H1 (cell line): ENCODE measurements at regions not wholly inside any gene's neighbourhood (a gene's known extent, or its start where the extent isn't known, plus 50 kb on each side); places are given as distances from the start of the nearest gene placed in this dataset.

Experiments
- CTCF ChIA-PET: fragments of 300-600 bp; sonication (Branson Sonifier 250); formaldehyde crosslinking; loops from one replicate; lab custom pipeline; 2021; ENCODE audit not compliant: partially characterized antibody; lab: Charles Lee
- POLR2A ChIA-PET: fragments of 300-600 bp; sonication (Branson Sonifier 250); formaldehyde crosslinking; loops from one replicate; lab custom pipeline; 2021; ENCODE audit warnings: inconsistent platforms; ENCODE audit not compliant: partially characterized antibody; lab: Charles Lee
- DNase-seq, 2 experiments: peaks; one replicate each; pipeline versions ENCODE4 v3.0.0 to v3.0.0-alpha.2; 2010 to 2022; ENCODE audit warnings: low spot score in 2 of 2, low read depth in 1 of 2, mixed read lengths in 1 of 2
- FAIRE-seq: peaks from 2 replicates; lab custom pipeline; 2011; peaks lifted over from hg19 to GRCh38; lab: Jason Lieb, UNC
- H2AFZ ChIP-seq: 2 replicates; pipeline ENCODE4 v1.8.1; 2012; ENCODE audit warnings: low read length, inconsistent platforms
- H2AK5ac ChIP-seq: 2 replicates; pipeline ENCODE4 v1.6.1; 2013; ENCODE audit warnings: low read depth, low read length
- H2BK120ac ChIP-seq: replicated peaks from 2 replicates; pipeline ENCODE3; 2013; ENCODE audit warnings: low read depth, low read length, inconsistent platforms
- H2BK12ac ChIP-seq: 2 replicates; pipeline ENCODE4 v1.6.1; 2013; ENCODE audit warnings: low read depth, low read length
- H2BK15ac ChIP-seq: 2 replicates; pipeline ENCODE4 v1.6.1; 2013; ENCODE audit warnings: low read length
- H2BK20ac ChIP-seq: 2 replicates; pipeline ENCODE4 v1.6.1; 2013; ENCODE audit warnings: low read length
- H2BK5ac ChIP-seq: 2 replicates; pipeline ENCODE4 v1.6.1; 2013; ENCODE audit warnings: low read depth, low read length
- H3K14ac ChIP-seq: 2 replicates; pipeline ENCODE4 v1.6.1; 2013; ENCODE audit warnings: inconsistent platforms; ENCODE audit not compliant: insufficient read length
- H3K18ac ChIP-seq: 2 replicates; pipeline ENCODE4 v1.6.1; 2013; ENCODE audit warnings: low read length; ENCODE audit errors: extremely low read depth
- H3K23ac ChIP-seq: 2 replicates; pipeline ENCODE4 v1.6.1; 2013; ENCODE audit warnings: inconsistent platforms; ENCODE audit not compliant: insufficient read length
- H3K23me2 ChIP-seq: 2 replicates; pipeline ENCODE4 v1.6.1; 2013; ENCODE audit warnings: low read depth, low read length
- H3K27ac ChIP-seq: 2 replicates; pipeline ENCODE4 v1.6.1; 2011; ENCODE audit warnings: low read depth, low read length, inconsistent platforms
- H3K27me3 ChIP-seq, 4 experiments: replicated peaks in 1 of 4; 1 replicate in 1 of 4; 2 replicates in 3 of 4; pipeline versions ENCODE4 v1.6.1 to v1.8.1; 2011 to 2013; ENCODE audit warnings: low read length in 3 of 4, mild to moderate bottlenecking in 3 of 4, inconsistent platforms in 2 of 4, mixed read lengths in 2 of 4, moderate library complexity in 1 of 4; ENCODE audit not compliant: control insufficient read depth in 3 of 4, insufficient read depth in 3 of 4; ENCODE audit errors: extremely low read depth in 1 of 4
- H3K36me3 ChIP-seq, 4 experiments: 2 replicates each; pipeline versions ENCODE4 v1.6.1 to v1.8.1; 2011 to 2013; ENCODE audit warnings: mild to moderate bottlenecking in 4 of 4, low read length in 3 of 4, moderate library complexity in 2 of 4, control low read depth in 1 of 4, inconsistent platforms in 1 of 4; ENCODE audit not compliant: insufficient read depth in 4 of 4, control insufficient read depth in 2 of 4
- H3K4ac ChIP-seq: replicated peaks from 2 replicates; pipeline ENCODE3; 2013; ENCODE audit warnings: low read length, low read depth, mixed read lengths, inconsistent platforms; ENCODE audit not compliant: insufficient read length
- H3K4me1 ChIP-seq, 4 experiments: replicated peaks in 1 of 4; 1 replicate in 1 of 4; 2 replicates in 3 of 4; pipeline versions ENCODE4 v1.6.1 to v1.8.1; 2011 to 2013; ENCODE audit warnings: low read length in 3 of 4, inconsistent platforms in 2 of 4, mixed read lengths in 1 of 4; ENCODE audit not compliant: insufficient read depth in 4 of 4, control insufficient read depth in 3 of 4
- H3K4me2 ChIP-seq, 2 experiments: 2 replicates each; pipeline versions ENCODE4 v1.6.1 to v1.8.1; 2011 to 2013; ENCODE audit warnings: low read depth in 2 of 2, low read length in 2 of 2, control low read depth in 1 of 2, inconsistent platforms in 1 of 2, mild to moderate bottlenecking in 1 of 2; ENCODE audit not compliant: insufficient read depth in 1 of 2
- H3K4me3 ChIP-seq, 4 experiments: fragments of 200-600, 300-600 bp in 1 of 4; sonication (generic), shearing (Covaris generic), sonication (Bioruptor Twin) in 1 of 4; 2 replicates each; pipeline versions ENCODE4 v1.5.1 to v1.8.1; 2011 to 2016; ENCODE audit warnings: low read length in 4 of 4, low read depth in 3 of 4, control low read depth in 2 of 4, inconsistent platforms in 2 of 4, mild to moderate bottlenecking in 2 of 4, mixed read lengths in 1 of 4, moderate library complexity in 1 of 4; ENCODE audit not compliant: insufficient read depth in 2 of 4; ENCODE audit errors: extremely low read depth in 1 of 4
- H3K56ac ChIP-seq: replicated peaks from 2 replicates; pipeline ENCODE3; 2013; ENCODE audit warnings: low read depth, mild to moderate bottlenecking, mixed read lengths, low read length, inconsistent platforms; ENCODE audit not compliant: insufficient read length
- H3K79me1 ChIP-seq: 2 replicates; pipeline ENCODE4 v1.6.1; 2013; ENCODE audit warnings: low read depth, low read length, control low read depth
- H3K79me2 ChIP-seq, 2 experiments: 2 replicates each; pipeline versions ENCODE4 v1.6.1 to v1.8.1; 2012 to 2013; ENCODE audit warnings: low read length in 2 of 2, mild to moderate bottlenecking in 2 of 2, inconsistent platforms in 1 of 2; ENCODE audit not compliant: insufficient read depth in 2 of 2, control insufficient read depth in 1 of 2
- H3K9ac ChIP-seq, 4 experiments: replicated peaks in 1 of 4; 1 replicate in 1 of 4; 2 replicates in 3 of 4; pipeline versions ENCODE4 v1.6.1 to v1.8.1; 2011 to 2013; ENCODE audit warnings: low read depth in 3 of 4, low read length in 3 of 4, control low read depth in 2 of 4, mild to moderate bottlenecking in 2 of 4, moderate library complexity in 2 of 4, inconsistent platforms in 1 of 4; ENCODE audit errors: extremely low read depth in 1 of 4
- H3K9me3 ChIP-seq, 2 experiments: 2 replicates each; pipeline versions ENCODE4 v1.6.1 to v1.8.1; 2012 to 2013; ENCODE audit warnings: mild to moderate bottlenecking in 2 of 2, moderate library complexity in 2 of 2, control low read depth in 1 of 2, inconsistent platforms in 1 of 2, low read depth in 1 of 2, low read length in 1 of 2, mixed read lengths in 1 of 2; ENCODE audit not compliant: insufficient read depth in 2 of 2
- H4K20me1 ChIP-seq, 2 experiments: replicated peaks in 1 of 2; 2 replicates each; pipeline versions ENCODE3 to v1.8.1; 2011 to 2013; ENCODE audit warnings: inconsistent platforms in 2 of 2, low read length in 2 of 2, mild to moderate bottlenecking in 1 of 2; ENCODE audit not compliant: insufficient read depth in 2 of 2, control insufficient read depth in 1 of 2
- H4K5ac ChIP-seq: 2 replicates; pipeline ENCODE4 v1.6.1; 2013; ENCODE audit warnings: low read length, low read depth, mixed read lengths, inconsistent platforms; ENCODE audit not compliant: insufficient read length
- H4K8ac ChIP-seq: 2 replicates; pipeline ENCODE4 v1.8.0; 2013; ENCODE audit warnings: mild to moderate bottlenecking, moderate library complexity, low read length, inconsistent platforms; ENCODE audit not compliant: insufficient read depth; ENCODE audit errors: extremely low read depth
- H4K91ac ChIP-seq: replicated peaks from 2 replicates; pipeline ENCODE3; 2013; ENCODE audit warnings: low read length, mixed read lengths, inconsistent platforms; ENCODE audit not compliant: insufficient read length
- CTBP2 ChIP-seq: IDR thresholded peaks from 2 replicates; pipeline ENCODE4 v1.7.0; 2011; ENCODE audit warnings: borderline replicate concordance, mild to moderate bottlenecking, moderate library complexity, mixed read lengths, low read length; ENCODE audit not compliant: insufficient read depth, insufficient read length
- GABPA ChIP-seq: IDR thresholded peaks from 2 replicates; pipeline ENCODE4 v1.6.1; 2011; ENCODE audit warnings: mild to moderate bottlenecking, low read length, moderate library complexity, borderline replicate concordance; ENCODE audit not compliant: insufficient read depth
- PHF8 ChIP-seq: fragments of 200-600 bp; sonication (generic); conservative IDR thresholded peaks from 2 replicates; pipeline ENCODE4 v1.7.1; 2012; ENCODE audit warnings: low read depth, mild to moderate bottlenecking, inconsistent platforms, low read length, moderate library complexity
- POLR2A ChIP-seq, 2 experiments: IDR thresholded peaks; 1 replicate in 1 of 2; 2 replicates in 1 of 2; pipeline ENCODE4 v1.6.1; 2011; ENCODE audit warnings: low read depth in 2 of 2, low read length in 2 of 2, mild to moderate bottlenecking in 2 of 2; ENCODE audit errors: control extremely low read depth in 1 of 2
- POLR2AphosphoS5 ChIP-seq: IDR thresholded peaks from 2 replicates; pipeline ENCODE4 v1.6.1; 2011; ENCODE audit warnings: low read depth, low read length
- POU5F1 ChIP-seq: IDR thresholded peaks from 2 replicates; pipeline ENCODE4 v1.6.1; 2011; ENCODE audit warnings: low read depth, mild to moderate bottlenecking, low read length, moderate library complexity
- RBBP5 ChIP-seq: IDR thresholded peaks from 2 replicates; pipeline ENCODE4 v1.7.1; 2012; ENCODE audit warnings: low read depth, mild to moderate bottlenecking, inconsistent platforms, low read length, moderate library complexity, borderline replicate concordance
- RNF2 ChIP-seq: fragments of 200-900, 300-1000 bp; sonication (generic); IDR thresholded peaks from 2 replicates; pipeline ENCODE4 v1.7.1; 2016; ENCODE audit warnings: borderline replicate concordance, low read depth, mild to moderate bottlenecking, antibody characterized with exemption, low read length; ENCODE audit not compliant: poor library complexity, severe bottlenecking; ENCODE audit errors: missing control alignments
- SP2 ChIP-seq: IDR thresholded peaks from 2 replicates; pipeline ENCODE4 v1.6.1; 2012; ENCODE audit warnings: mild to moderate bottlenecking, low read length, inconsistent platforms
- SP4 ChIP-seq: IDR thresholded peaks from 2 replicates; pipeline ENCODE4 v1.6.1; 2012; ENCODE audit warnings: low read length, inconsistent platforms
- TAF7 ChIP-seq: optimal IDR thresholded peaks from 2 replicates; pipeline ENCODE3; 2011; ENCODE audit warnings: low read depth, mild to moderate bottlenecking, inconsistent platforms, low read length, moderate library complexity, borderline replicate concordance
- USF2 ChIP-seq: IDR thresholded peaks from 2 replicates; pipeline ENCODE4 v1.6.1; 2011; ENCODE audit warnings: low read length, improper control_type of control experiment
- WGBS, 2 experiments: shearing (Covaris generic) in 1 of 2; methylation state at CpG; one replicate each; pipeline versions ENCODE4 v1.1.6 to v1.1.7; 2013 to 2015; ENCODE audit warnings: low lambda C conversion rate in 2 of 2, mixed read lengths in 2 of 2, inconsistent platforms in 1 of 2, low coverage in 1 of 2, missing lambda C conversion rate in 1 of 2; ENCODE audit not compliant: insufficient replicate concordance in 2 of 2, insufficient coverage in 1 of 2, insufficient read length in 1 of 2; ENCODE audit errors: extremely low coverage in 1 of 2, missing lambda C conversion rate in 1 of 2; 5-methylcytosine and 5-hydroxymethylcytosine counted together

- DNase-seq (no peak), FAIRE-seq (no peak)
- H2BK120ac ChIP-seq, result no peak overlapping the region
- H2BK5ac ChIP-seq, result no peak overlapping the region
- no peaks in the 10 kb centered on the region for H3K27me3 ChIP-seq
- H3K4ac ChIP-seq, result no peak overlapping the region
- H2AFZ ChIP-seq, result no peak overlapping the region
- no peak overlapping the region for H4K8ac ChIP-seq
- ChIA-PET CTCF (interaction anchor here (1.5 to 2.2 kb wide), 2 partner anchors 190 to 198 kb away, joined by 3 to 9 read pairs; no protein-coding TSS in a partner anchor), POLR2A (no interaction called here)
- H3K9me3 ChIP-seq, result no peaks in the 10 kb centered on the region
- H4K91ac ChIP-seq, result no peak overlapping the region
- no peaks in the 10 kb centered on the region; a peak in 1 of 7 replicates for H3K4me1 ChIP-seq
- no peak overlapping the region for H2BK20ac ChIP-seq
- no peaks in the 10 kb centered on the region for H4K20me1 ChIP-seq
- H3K4me2 ChIP-seq, result no peak overlapping the region
- H3K14ac ChIP-seq, result no peak overlapping the region
- WGBS, 2 experiments, result 92% methylated on average over 1 of the region's 1 CpG; no CpG with 5 or more reads in 1 of the 2 experiments
- no peak overlapping the region for H3K4me3 ChIP-seq
- no peak overlapping the region for H3K56ac ChIP-seq
- H3K18ac ChIP-seq, result no peak overlapping the region
- H3K23me2 ChIP-seq, result no peaks in the 10 kb centered on the region
- no peaks in the 10 kb centered on the region for H3K79me1 ChIP-seq
- no peak for TF ChIP-seq POLR2AphosphoS5
- no peak for TF ChIP-seq POLR2A (IDR thresholded peaks at IDR 0.05; ENCODE audit: control extremely low read depth in 1 of 2, low read depth in 2 of 2, low read length in 2 of 2)
- TF ChIP-seq SP4, result no peak
- TF ChIP-seq RNF2, result no peak
- no peak for TF ChIP-seq POU5F1
- no peak for TF ChIP-seq CTBP2
- TF ChIP-seq PHF8, result no peak
- TF ChIP-seq USF2, result no peak
- TF ChIP-seq RBBP5, result no peak
- no peak for TF ChIP-seq SP2
- no peak for TF ChIP-seq GABPA
- no peak for TF ChIP-seq TAF7
- H3K79me2 ChIP-seq, result no peaks in the 10 kb centered on the region
- H3K36me3 ChIP-seq, result no peaks in the 10 kb centered on the region
- no peak overlapping the region for H3K9ac ChIP-seq
- no peak overlapping the region for H2BK12ac ChIP-seq
- no peak overlapping the region for H2AK5ac ChIP-seq
- H3K27ac ChIP-seq, result no peak overlapping the region
- H3K23ac ChIP-seq, result no peak overlapping the region
- no peak overlapping the region for H2BK15ac ChIP-seq
- no peak overlapping the region for H4K5ac ChIP-seq
Measured at GRCh38 chr6:16961577-16961976, 140.3 kb upstream of the STMND1 start.
